GM10266 (cell line): ENCODE measurements at regions not wholly inside any gene's neighbourhood (a gene's known extent, or its start where the extent isn't known, plus 50 kb on each side); places are given as distances from the start of the nearest gene placed in this dataset.
"Not testable (repeated sequence)": the region's sequence is repeated elsewhere in the genome, so short reads cannot be mapped to it uniquely, and the experiment has no call there.

Source experiments
- DNase-seq: peaks from one replicate; pipeline ENCODE4 v3.0.0; 2012; ENCODE audit errors: extremely low spot score
- TF ChIP-seq, protein P1 (sequence below): IDR thresholded peaks from 2 replicates; pipeline ENCODE4 v1.5.1; 2012; ENCODE audit warnings: mild to moderate bottlenecking, low read depth; ENCODE audit not compliant: control insufficient read depth, insufficient read depth; ENCODE audit errors: missing control alignments

DNA sequence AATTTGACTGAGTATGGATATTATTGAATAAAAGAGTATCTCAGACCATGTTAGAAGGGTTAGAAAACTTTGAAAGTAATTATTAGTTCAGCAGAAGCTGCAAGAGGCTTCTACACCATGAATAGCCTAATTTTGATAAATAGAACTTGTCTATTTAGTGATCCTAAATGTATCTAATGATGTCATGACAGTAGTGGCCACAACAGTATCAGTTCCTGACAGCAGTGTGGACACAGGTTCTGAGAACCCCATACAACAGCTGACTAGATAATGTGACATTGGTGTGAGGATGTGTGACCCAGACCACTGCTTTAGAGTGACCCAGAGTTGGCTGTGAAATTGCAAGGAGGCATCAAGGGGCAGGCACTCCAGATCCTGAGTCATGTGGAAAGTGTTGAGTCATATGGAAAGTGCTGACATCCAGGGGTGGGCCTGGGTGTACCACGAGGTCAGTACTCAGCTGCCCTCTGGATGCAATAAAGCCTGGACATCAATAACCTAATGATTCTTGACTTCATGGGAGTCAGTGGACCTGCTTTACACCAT is 754.7 kb downstream of the DHX35 start:
- no peak for DNase-seq
- TF ChIP-seq, protein P1, sequence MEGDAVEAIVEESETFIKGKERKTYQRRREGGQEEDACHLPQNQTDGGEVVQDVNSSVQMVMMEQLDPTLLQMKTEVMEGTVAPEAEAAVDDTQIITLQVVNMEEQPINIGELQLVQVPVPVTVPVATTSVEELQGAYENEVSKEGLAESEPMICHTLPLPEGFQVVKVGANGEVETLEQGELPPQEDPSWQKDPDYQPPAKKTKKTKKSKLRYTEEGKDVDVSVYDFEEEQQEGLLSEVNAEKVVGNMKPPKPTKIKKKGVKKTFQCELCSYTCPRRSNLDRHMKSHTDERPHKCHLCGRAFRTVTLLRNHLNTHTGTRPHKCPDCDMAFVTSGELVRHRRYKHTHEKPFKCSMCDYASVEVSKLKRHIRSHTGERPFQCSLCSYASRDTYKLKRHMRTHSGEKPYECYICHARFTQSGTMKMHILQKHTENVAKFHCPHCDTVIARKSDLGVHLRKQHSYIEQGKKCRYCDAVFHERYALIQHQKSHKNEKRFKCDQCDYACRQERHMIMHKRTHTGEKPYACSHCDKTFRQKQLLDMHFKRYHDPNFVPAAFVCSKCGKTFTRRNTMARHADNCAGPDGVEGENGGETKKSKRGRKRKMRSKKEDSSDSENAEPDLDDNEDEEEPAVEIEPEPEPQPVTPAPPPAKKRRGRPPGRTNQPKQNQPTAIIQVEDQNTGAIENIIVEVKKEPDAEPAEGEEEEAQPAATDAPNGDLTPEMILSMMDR = no peak

DNA sequence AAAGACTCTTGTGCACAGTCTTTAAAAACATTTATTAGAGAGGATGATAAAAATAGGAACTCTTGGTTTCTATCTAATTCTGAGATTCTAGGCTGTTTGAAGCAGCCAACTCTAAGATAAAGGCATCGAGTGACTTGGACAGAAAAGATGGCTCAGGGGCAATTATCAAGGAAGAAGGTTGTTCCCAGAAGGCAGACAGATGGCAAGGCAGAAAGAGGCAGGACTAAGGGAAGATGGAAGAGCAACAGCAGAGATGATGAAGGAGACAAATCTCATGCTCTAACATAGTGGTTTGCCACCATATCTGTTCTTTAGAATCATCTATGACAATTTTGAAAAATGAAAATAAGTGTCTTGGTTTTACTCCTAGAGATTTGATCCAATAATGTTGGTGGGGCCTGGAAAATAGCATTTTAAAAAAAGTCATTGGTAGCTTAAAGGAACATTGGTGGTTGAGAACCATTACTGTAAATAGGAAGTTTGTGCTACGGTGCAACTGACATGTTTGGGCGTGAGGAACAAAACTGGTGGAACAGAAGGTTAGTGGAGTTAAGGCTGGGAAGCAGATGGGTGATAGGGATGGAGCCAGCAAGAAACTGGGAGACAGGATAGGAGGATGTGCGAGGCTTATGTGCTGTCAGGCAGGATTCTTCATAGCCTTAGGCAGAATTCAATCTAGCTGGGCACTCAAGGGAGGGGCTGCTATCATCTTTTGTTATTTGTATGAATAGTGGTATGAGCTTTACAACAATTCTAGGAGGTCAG is 751.1 kb downstream of the DHX35 start:
- no peak for DNase-seq
- TF ChIP-seq, protein P1 = no peak

DNA sequence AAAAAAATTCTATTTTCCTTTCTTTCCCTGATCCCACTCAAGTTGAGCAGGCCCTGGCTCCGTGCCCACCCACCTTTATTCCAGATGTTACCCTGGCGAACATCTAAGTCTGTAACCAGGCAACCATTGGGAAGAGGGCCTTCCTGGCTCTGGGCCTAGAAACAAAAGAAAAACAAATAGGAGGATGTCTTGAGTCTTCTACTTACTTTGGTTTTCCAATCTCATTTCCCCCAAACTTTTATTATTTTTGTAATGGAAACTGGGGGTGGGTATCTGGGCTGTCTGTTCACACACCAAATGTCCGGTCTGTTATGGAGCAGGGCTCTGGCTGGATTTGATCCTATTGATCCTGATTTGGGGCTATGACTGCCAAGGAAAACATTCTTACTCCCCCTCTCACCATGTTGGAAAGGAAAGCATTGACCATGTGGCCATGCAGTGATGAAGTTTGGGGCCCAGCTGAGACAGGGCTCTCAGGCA is 744.1 kb downstream of the DHX35 start:
- TF ChIP-seq, protein P1 = no peak
- DNase-seq = no peak

DNA sequence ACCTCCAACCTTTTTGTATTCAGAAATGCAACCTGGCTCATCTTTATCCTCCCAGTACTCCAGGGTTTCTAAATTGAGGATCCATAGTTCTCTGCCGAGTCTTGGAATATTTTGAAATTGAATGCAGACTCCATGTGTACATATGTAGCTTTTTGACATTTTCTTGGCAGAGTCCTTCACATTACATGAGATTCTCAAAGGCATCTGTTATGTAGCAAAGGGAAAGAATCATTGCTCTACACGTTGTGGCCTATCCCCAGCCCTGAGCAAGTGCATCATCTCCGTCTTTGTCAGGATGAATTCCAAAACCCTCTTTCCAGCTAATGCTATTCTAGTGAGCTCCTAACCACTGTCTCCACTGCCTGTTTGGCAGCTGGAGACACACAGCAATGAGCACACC is 742.9 kb downstream of the DHX35 start:
- DNase-seq = no peak
- TF ChIP-seq, protein P1 = no peak

DNA sequence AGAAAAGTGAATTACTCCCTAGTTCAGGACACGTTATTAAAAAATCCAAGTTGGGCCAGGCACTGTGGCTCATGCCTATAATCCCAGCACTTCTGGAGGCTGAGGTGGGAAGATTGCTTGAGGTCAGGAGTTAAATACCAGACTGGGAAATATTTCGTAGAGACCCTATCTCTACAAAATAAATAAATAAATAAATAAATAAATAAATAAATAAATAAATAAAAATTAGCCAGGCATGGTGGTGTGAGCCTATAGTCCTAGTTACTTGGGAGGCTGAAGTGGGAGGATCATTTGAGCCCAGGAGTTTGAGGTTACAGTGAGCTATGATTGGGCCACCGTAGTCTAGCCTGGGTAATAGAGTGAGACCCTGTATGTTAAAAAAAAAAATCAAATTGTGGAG is 741.2 kb downstream of the DHX35 start:
- DNase-seq = not testable (repeated sequence)

DNA sequence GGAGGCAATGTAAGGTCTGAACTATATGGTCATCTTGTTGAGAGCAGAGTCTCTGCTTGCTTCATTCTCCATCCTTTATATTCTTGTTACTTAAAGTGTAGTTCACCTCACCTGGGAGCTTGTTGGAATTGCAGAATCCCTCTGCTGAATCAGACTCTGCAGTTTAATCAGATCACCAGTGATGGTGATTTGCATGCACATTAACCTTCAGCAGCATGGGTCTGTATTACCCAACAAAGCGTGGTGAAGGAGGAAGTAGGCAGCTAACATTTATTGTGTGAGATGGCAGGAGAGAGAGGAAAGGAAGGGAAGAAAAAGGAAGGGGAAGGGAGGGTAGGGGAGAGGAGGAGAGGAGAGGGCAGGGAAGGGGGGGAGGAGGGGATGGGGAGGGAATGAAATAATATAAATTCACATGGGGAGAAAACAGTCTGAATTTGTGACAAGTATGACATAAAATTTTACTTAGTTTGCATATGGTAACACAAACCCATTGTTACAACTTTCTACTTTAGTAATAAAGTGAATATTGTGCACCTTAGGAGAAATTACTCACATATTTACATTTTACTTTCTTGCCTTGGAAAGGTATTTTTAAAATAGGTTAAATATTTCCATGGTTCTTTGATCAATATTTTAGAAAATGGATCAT is 740.7 kb downstream of the DHX35 start:
- TF ChIP-seq, protein P1 = no peak
- DNase-seq = no peak

DNA sequence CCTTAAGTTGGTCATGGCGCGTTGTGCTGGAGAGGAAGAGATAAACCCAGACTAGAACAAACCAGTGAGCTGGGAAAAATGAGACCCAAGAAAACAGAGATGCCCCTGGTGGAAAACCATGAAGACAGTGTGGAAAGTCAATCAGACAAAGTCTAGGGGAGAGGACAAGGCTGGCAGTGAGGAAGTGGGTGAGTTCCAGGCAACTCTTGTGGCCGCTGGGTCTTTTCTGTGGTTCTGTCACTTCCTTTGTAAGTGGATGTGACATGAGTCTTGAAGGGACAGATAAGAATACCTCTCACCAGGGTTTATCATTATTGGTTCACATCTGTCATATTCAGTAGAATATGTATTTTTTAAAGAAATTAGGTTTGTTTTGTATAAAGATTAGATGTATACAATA is 738.4 kb downstream of the DHX35 start:
- no peak for DNase-seq
- TF ChIP-seq, protein P1 = no peak
